GM23338 (cell line): ENCODE measurements at regions not wholly inside any gene's neighbourhood (a gene's known extent, or its start where the extent isn't known, plus 50 kb on each side); places are given as distances from the start of the nearest gene placed in this dataset.
A peak's percentile ranks its signal among the peaks of the same experiment; 100 is the strongest.

Experiments used
- ATAC-seq: fragments of 200-7000 bp; cut with Tn5 transposase; 3 replicates; pipeline ENCODE4 v1.9.1; 2020
- DNase-seq: peaks from one replicate; pipeline ENCODE4 v3.0.0-alpha.2; 2015; ENCODE audit warnings: low spot score
- H2AFZ ChIP-seq: fragments of 200-600 bp; sonication (generic); 2 replicates; pipeline ENCODE4 v1.8.0; 2016; ENCODE audit warnings: antibody characterized with exemption, mild to moderate bottlenecking, moderate library complexity
- H3F3A ChIP-seq: fragments of 200-600 bp; sonication (generic); replicated peaks from 2 replicates; pipeline ENCODE4 v1.8.0; 2017; ENCODE audit warnings: antibody characterized with exemption, mixed run types, low read depth
- H3K27ac ChIP-seq: fragments of 200-600 bp; sonication (generic); 2 replicates; pipeline ENCODE4 v1.6.1; 2016; ENCODE audit warnings: low read depth
- H3K27me3 ChIP-seq: fragments of 200-600 bp; sonication (generic); 2 replicates; pipeline ENCODE4 v1.8.0; 2016; ENCODE audit warnings: mild to moderate bottlenecking, mixed run types, moderate library complexity; ENCODE audit not compliant: insufficient read depth
- H3K36me3 ChIP-seq: fragments of 200-600 bp; sonication (generic); 2 replicates; pipeline ENCODE4 v1.8.0; 2016; ENCODE audit warnings: mild to moderate bottlenecking; ENCODE audit not compliant: insufficient read depth
- H3K4me1 ChIP-seq: fragments of 200-600 bp; sonication (generic); 2 replicates; pipeline ENCODE4 v1.8.0; 2016; ENCODE audit warnings: mild to moderate bottlenecking, moderate library complexity; ENCODE audit not compliant: insufficient read depth
- H3K4me2 ChIP-seq: fragments of 200-600 bp; sonication (generic); 2 replicates; pipeline ENCODE4 v1.7.1; 2017; ENCODE audit warnings: mixed run types
- H3K4me3 ChIP-seq: fragments of 200-600 bp; sonication (generic); 2 replicates; pipeline ENCODE4 v1.6.1; 2016; ENCODE audit warnings: mixed run types
- H3K79me2 ChIP-seq: fragments of 200-600 bp; sonication (generic); replicated peaks from 2 replicates; pipeline ENCODE4 v1.8.0; 2017; ENCODE audit warnings: mild to moderate bottlenecking; ENCODE audit not compliant: insufficient read depth
- H3K9me2 ChIP-seq: fragments of 200-600 bp; sonication (generic); 2 replicates; pipeline ENCODE4 v1.8.0; 2017; ENCODE audit not compliant: insufficient read depth
- H4K20me1 ChIP-seq: fragments of 200-600 bp; sonication (generic); replicated peaks from 2 replicates; pipeline ENCODE4 v1.8.0; 2017; ENCODE audit warnings: mild to moderate bottlenecking; ENCODE audit not compliant: insufficient read depth
- H3K27ac Mint-ChIP-seq: 2 replicates; pipeline ENCODE4 v1.8.0; 2020; ENCODE audit warnings: inconsistent platforms, mild to moderate bottlenecking, moderate library complexity, mixed read lengths
- H3K27me3 Mint-ChIP-seq: 3 replicates; pipeline ENCODE4 v1.8.0; 2022; ENCODE audit warnings: low read depth, mild to moderate bottlenecking, moderate library complexity, mixed read lengths, inconsistent platforms; ENCODE audit not compliant: insufficient read depth, poor library complexity
- H3K36me3 Mint-ChIP-seq: 3 replicates; pipeline ENCODE4 v1.8.0; 2021; ENCODE audit warnings: low read depth, mild to moderate bottlenecking, inconsistent platforms, moderate library complexity, mixed read lengths
- H3K4me1 Mint-ChIP-seq: 3 replicates; pipeline ENCODE4 v1.8.0; 2020; ENCODE audit warnings: mild to moderate bottlenecking, inconsistent platforms, mixed read lengths
- H3K4me3 Mint-ChIP-seq: 3 replicates; pipeline ENCODE4 v1.8.0; 2021; ENCODE audit warnings: moderate library complexity, mild to moderate bottlenecking, inconsistent platforms, mixed read lengths
- H3K9me3 Mint-ChIP-seq: 3 replicates; pipeline ENCODE4 v1.8.0; 2020; ENCODE audit warnings: moderate library complexity, mild to moderate bottlenecking, inconsistent platforms, mixed read lengths
- CREB1 ChIP-seq: fragments of 250-450 bp; sonication (Bioruptor Pico); IDR thresholded peaks from 2 replicates; pipeline ENCODE4 v1.5.0; 2020; ENCODE audit warnings: low read depth, mild to moderate bottlenecking, moderate library complexity
- CTCF ChIP-seq, 2 experiments: fragments of 200-600 bp in 1 of 2; sonication (generic) in 1 of 2; conservative IDR thresholded peaks; 2 replicates each; pipeline versions ENCODE4 v1.5.1 to v1.6.1; 2016 to 2017; ENCODE audit warnings: antibody characterized with exemption in 2 of 2, low read depth in 2 of 2, mild to moderate bottlenecking in 2 of 2, moderate library complexity in 1 of 2
- ETS1 ChIP-seq: IDR thresholded peaks from 2 replicates; pipeline ENCODE4 v1.6.1; 2016; ENCODE audit warnings: antibody characterized with exemption
- EZH2 ChIP-seq: fragments of 200-600 bp; sonication (generic); IDR thresholded peaks from one replicate; pipeline ENCODE4 v1.8.0; 2017; ENCODE audit warnings: antibody characterized with exemption, mild to moderate bottlenecking, low read depth; ENCODE audit not compliant: unreplicated experiment
- EZH2phosphoT487 ChIP-seq: fragments of 200-600 bp; sonication (generic); IDR thresholded peaks from one replicate; pipeline ENCODE4 v1.8.1; 2018; ENCODE audit warnings: antibody characterized with exemption; ENCODE audit not compliant: unreplicated experiment
- JUNB ChIP-seq: IDR thresholded peaks from one replicate; pipeline ENCODE4 v1.6.1; 2016; ENCODE audit warnings: antibody characterized with exemption; ENCODE audit not compliant: unreplicated experiment
- NANOG ChIP-seq: IDR thresholded peaks from 2 replicates; pipeline ENCODE4 v1.6.1; 2016; ENCODE audit warnings: antibody characterized with exemption, borderline replicate concordance
- POLR2AphosphoS5 ChIP-seq: IDR thresholded peaks from 2 replicates; pipeline ENCODE4 v1.6.1; 2016; ENCODE audit warnings: antibody characterized with exemption, low read depth
- REST ChIP-seq: IDR thresholded peaks from one replicate; pipeline ENCODE4 v1.6.1; 2018; ENCODE audit warnings: antibody characterized with exemption; ENCODE audit not compliant: unreplicated experiment
- STAT1 ChIP-seq: IDR thresholded peaks from one replicate; pipeline ENCODE4 v1.6.1; 2016; ENCODE audit warnings: antibody characterized with exemption; ENCODE audit not compliant: unreplicated experiment
- ZNF114 ChIP-seq: fragments of 250-450 bp; sonication (Bioruptor Pico); IDR thresholded peaks from 2 replicates; pipeline ENCODE4 v1.5.0; 2020; ENCODE audit warnings: mild to moderate bottlenecking, moderate library complexity
- ZNF331 ChIP-seq: fragments of 250-450 bp; sonication (Bioruptor Pico); IDR thresholded peaks from 2 replicates; pipeline ENCODE4 v1.5.0; 2020; ENCODE audit warnings: low read depth, mild to moderate bottlenecking, moderate library complexity
- ZNF462 ChIP-seq: fragments of 250-450 bp; sonication (Bioruptor Pico); IDR thresholded peaks from 2 replicates; pipeline ENCODE4 v1.5.0; 2020; ENCODE audit warnings: mild to moderate bottlenecking, moderate library complexity

- DNase-seq, result no peak
- Mint-ChIP-seq H3K27ac (0 out of 2 replicates have a peak overlapping the region, but pooled peaks have one; percentile 15), H3K9me3 (no peaks in the 10 kb centered on the region), H3K4me3 (no peak overlapping the region), H3K36me3 (no peaks in the 10 kb centered on the region), H3K4me1 (peaks cover 6% of the 10 kb centered on the region; the same call in 2 of the 3 replicates), H3K27me3 (no peaks in the 10 kb centered on the region)
- no peaks in the 10 kb centered on the region for H3K36me3 ChIP-seq
- H3K4me2 ChIP-seq, result no peak overlapping the region
- no peaks in the 10 kb centered on the region for H3K9me2 ChIP-seq
- no peak overlapping the region for H2AFZ ChIP-seq
- TF ChIP-seq CREB1 (CRISPR knock-in tag) (no peak), ETS1 (no peak), NANOG (no peak), POLR2AphosphoS5 (no peak), ZNF331 (CRISPR knock-in tag) (no peak), STAT1 (no peak), EZH2 (no peak), ZNF462 (CRISPR knock-in tag) (no peak), CTCF (conservative IDR thresholded peaks at IDR 0.05; ENCODE audit: low read depth in 2 of 2) (no peak), EZH2phosphoT487 (no peak), REST (no peak), ZNF114 (no peak), JUNB (no peak)
- H4K20me1 ChIP-seq, result no peaks in the 10 kb centered on the region
- no peak overlapping the region for H3K4me3 ChIP-seq
- H3K27me3 ChIP-seq, result no peaks in the 10 kb centered on the region
- no peaks in the 10 kb centered on the region for H3F3A ChIP-seq
- no peak for ATAC-seq
- H3K27ac ChIP-seq, result no peak overlapping the region
- H3K79me2 ChIP-seq, result no peaks in the 10 kb centered on the region
- 0 out of 2 replicates have a peak, but pooled peaks cover 6% of the 10 kb centered on the region for H3K4me1 ChIP-seq
These were observed 227.2 kb downstream of the MRPS30 start for GRCh38 chr5:45035991-45036390.
